ENCODE measurements at regions not wholly inside any gene's neighbourhood (a gene's known extent, or its start where the extent isn't known, plus 50 kb on each side); places are given as distances from the start of the nearest gene placed in this dataset.
A peak's percentile ranks its signal among the peaks of the same experiment; 100 is the strongest.

DNA sequence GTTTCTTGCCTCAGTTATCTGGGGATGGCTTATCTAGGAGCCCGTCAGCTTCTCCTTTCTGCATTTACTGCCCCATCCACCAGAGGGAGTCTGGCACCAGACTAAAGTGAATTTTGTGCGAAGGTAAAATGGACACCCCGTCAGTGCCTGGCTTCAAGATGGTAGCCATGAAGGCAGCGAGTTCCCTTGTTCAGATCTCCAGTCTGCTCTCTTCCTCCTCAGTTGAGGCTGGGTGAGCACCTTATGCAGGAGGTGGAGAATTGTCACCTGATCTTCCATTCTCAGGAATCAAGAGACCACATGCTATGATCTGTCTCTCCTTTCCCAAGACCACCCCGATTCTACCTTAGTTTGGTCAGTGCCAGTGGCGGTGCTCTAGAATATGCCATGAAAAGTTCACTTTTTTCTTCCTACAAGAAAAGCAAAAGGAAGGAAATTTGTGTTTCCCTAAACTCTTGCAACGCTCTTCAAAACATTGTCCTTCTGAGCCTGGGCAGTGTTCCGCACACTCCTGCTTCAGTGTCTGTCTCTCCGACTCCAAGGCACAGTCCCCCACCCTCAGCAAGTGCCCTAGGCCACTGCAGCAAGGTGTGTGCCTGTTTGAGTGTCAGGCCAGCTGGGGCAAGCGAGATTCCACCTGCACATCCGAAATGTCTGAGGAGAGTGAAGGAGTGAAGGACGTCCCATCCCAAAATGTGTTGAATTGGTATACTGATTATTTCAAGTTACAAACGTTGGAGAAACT, 168.6 kb downstream of the SS18 start:
- TF ChIP-seq CTCF (conservative IDR thresholded peaks at IDR 0.05): peak; percentile 82
- TF ChIP-seq ZFX (IDR thresholded peaks at IDR 0.05): no peak
